ENCODE measurements at regions not wholly inside any gene's neighbourhood (a gene's known extent, or its start where the extent isn't known, plus 50 kb on each side); places are given as distances from the start of the nearest gene placed in this dataset.

DNA sequence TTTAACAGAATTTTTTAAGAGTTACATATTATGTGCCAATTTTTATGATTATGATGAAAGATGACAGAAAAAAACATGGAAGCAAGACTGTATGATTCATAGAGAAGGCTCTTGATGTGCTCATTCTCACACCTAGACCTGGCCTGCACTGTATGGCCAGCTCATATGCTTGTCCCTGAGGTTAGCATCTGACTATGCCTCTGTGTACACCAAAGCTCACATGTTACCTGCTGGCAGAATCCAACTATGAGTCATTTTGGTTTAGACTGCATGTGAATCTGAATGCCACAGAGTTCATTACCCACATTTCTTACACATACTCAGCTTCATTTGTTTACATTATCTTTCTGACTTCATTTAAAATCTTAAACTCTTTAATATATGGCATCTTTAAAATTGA lies 139.0 kb downstream of the DSC3 start:
- Histone ChIP-seq H3K27me3 (ENCODE audit: control insufficient read depth, insufficient read depth, low read length, poor library complexity, severe bottlenecking) (no peaks in the 10 kb centered on the region), H3K4me1 (ENCODE audit: control insufficient read depth, insufficient read depth, low read length) (no peaks in the 10 kb centered on the region), H3K27ac (ENCODE audit: insufficient read depth, low read depth, low read length, poor library complexity, severe bottlenecking) (no peak overlapping the region), H3K9me3 (ENCODE audit: control insufficient read depth, low read length) (no peaks in the 10 kb centered on the region), H3K4me3 (ENCODE audit: insufficient read depth, low read depth, low read length) (no peak overlapping the region), H3K36me3 (ENCODE audit: control insufficient read depth, insufficient read depth, low read length) (no peaks in the 10 kb centered on the region)

DNA sequence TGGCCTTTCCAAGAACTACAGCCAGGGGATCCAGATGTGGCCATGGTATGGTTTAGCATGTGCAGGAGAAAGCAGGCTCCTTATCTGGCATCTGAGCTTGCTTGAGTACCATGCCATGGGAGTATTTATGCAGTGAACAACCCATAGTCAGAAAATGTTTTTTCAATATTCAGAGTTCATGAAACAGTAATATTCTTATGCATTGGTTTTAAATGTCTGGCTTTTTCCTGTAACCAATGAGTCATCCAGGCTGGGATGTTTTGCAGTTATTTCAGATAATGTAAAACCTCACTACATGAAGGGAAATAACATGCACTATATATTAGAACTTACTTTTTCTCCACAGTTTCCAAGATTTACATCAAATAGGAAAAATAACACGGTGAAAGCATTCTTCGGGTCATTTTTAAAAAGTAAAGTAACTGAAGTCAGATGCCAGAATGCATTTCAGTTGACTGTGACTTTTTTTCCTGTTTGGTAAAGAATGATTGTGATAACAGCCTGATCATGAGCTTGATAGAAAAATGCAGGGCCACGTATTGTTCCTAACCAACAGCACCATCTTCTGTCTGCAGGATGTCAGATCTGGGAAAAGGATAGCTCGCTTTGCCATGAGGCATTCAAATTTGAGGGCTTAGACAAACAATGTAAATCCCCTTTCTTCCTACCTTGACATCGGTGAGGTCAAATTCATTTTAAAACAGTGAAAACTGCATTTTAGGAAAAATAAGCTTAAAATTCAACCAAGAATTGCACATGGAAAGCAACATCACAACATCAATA lies 152.8 kb downstream of the DSC3 start:
- 53 to 58% methylated on average over 5 of the region's 5 CpGs for WGBS, 2 experiments
- H3K27ac ChIP-seq (ENCODE audit: insufficient read depth, low read depth, low read length, poor library complexity, severe bottlenecking) = no peak overlapping the region

GRCh38 chr18:30888344-30888743 lies 154.2 kb downstream of the DSC3 start:
- Histone ChIP-seq H3K27me3 (ENCODE audit: control insufficient read depth, insufficient read depth, low read length, poor library complexity, severe bottlenecking) (no peaks in the 10 kb centered on the region), H3K9me3 (ENCODE audit: control insufficient read depth, low read length) (no peaks in the 10 kb centered on the region), H3K4me3 (ENCODE audit: insufficient read depth, low read depth, low read length) (no peak overlapping the region), H3K36me3 (ENCODE audit: control insufficient read depth, insufficient read depth, low read length) (no peaks in the 10 kb centered on the region), H3K27ac (ENCODE audit: insufficient read depth, low read depth, low read length, poor library complexity, severe bottlenecking) (no peak overlapping the region), H3K4me1 (ENCODE audit: control insufficient read depth, insufficient read depth, low read length) (no peaks in the 10 kb centered on the region)
- 93 to 94% methylated on average over 3 to 5 of the region's 5 CpGs for WGBS, 2 experiments

More for the DNA sequence above, 152.8 kb downstream of the DSC3 start:
- Histone ChIP-seq H3K4me1 (ENCODE audit: control insufficient read depth, insufficient read depth, low read length) (no peaks in the 10 kb centered on the region), H3K36me3 (ENCODE audit: control insufficient read depth, insufficient read depth, low read length) (no peaks in the 10 kb centered on the region), H3K9me3 (ENCODE audit: control insufficient read depth, low read length) (no peaks in the 10 kb centered on the region), H3K4me3 (ENCODE audit: insufficient read depth, low read depth, low read length) (no peak overlapping the region), H3K27me3 (ENCODE audit: control insufficient read depth, insufficient read depth, low read length, poor library complexity, severe bottlenecking) (no peaks in the 10 kb centered on the region)

DNA sequence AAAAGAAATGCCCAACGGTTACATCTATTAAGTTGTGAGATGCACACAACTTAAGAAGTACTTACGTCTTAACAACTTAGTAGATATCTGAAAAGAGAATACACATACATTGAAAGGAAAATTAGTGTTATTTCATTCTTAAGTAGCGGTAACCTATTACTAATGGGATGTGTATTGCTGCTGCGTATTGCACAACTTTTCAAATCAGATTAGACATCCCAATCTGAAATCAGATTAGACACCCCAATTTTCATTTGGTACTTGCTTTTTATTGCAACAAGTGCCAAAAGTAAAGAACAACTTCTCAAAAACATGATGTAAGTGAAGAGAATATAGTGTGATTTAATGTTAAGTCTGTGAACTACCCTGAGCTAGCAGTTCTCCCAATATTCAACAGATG lies 155.5 kb downstream of the DSC3 start:
- H3K27me3 ChIP-seq (ENCODE audit: control insufficient read depth, insufficient read depth, low read length, poor library complexity, severe bottlenecking) = no peaks in the 10 kb centered on the region
- no peaks in the 10 kb centered on the region for H3K36me3 ChIP-seq (ENCODE audit: control insufficient read depth, insufficient read depth, low read length)
- H3K4me1 ChIP-seq (ENCODE audit: control insufficient read depth, insufficient read depth, low read length) = no peaks in the 10 kb centered on the region
- 90 to 94% methylated on average over 1 to 4 of the region's 4 CpGs for WGBS, 2 experiments
- no peak overlapping the region for H3K4me3 ChIP-seq (ENCODE audit: insufficient read depth, low read depth, low read length)
- H3K27ac ChIP-seq (ENCODE audit: insufficient read depth, low read depth, low read length, poor library complexity, severe bottlenecking) = no peak overlapping the region
- H3K9me3 ChIP-seq (ENCODE audit: control insufficient read depth, low read length) = no peaks in the 10 kb centered on the region

DNA sequence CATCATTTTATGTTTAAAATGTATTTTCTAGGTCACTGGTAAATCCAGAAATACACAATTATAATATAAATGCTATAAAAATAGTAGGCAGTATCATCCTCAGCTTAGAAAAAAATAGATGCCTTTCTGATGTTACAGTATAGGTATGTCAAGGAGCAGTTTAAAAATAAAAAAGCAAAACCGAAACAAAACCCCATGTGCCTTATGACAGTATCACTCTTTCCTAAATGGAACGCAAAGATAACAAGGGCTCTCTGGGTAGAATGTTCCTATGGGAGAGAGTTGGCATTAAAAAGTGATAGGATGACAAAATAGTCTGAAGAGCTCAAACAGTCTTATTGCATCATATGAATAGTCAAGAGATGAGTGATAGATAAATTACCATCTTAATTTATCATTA lies 172.1 kb downstream of the DSC3 start:
- Histone ChIP-seq H3K4me1 (ENCODE audit: control insufficient read depth, insufficient read depth, low read length) (no peaks in the 10 kb centered on the region), H3K9me3 (ENCODE audit: control insufficient read depth, low read length) (no peaks in the 10 kb centered on the region), H3K4me3 (ENCODE audit: insufficient read depth, low read depth, low read length) (no peak overlapping the region), H3K27me3 (ENCODE audit: control insufficient read depth, insufficient read depth, low read length, poor library complexity, severe bottlenecking) (no peaks in the 10 kb centered on the region), H3K27ac (ENCODE audit: insufficient read depth, low read depth, low read length, poor library complexity, severe bottlenecking) (no peak overlapping the region), H3K36me3 (ENCODE audit: control insufficient read depth, insufficient read depth, low read length) (no peaks in the 10 kb centered on the region)
- WGBS, 2 experiments = 91 to 100% methylated on average over 1 to 2 of the region's 2 CpGs

DNA sequence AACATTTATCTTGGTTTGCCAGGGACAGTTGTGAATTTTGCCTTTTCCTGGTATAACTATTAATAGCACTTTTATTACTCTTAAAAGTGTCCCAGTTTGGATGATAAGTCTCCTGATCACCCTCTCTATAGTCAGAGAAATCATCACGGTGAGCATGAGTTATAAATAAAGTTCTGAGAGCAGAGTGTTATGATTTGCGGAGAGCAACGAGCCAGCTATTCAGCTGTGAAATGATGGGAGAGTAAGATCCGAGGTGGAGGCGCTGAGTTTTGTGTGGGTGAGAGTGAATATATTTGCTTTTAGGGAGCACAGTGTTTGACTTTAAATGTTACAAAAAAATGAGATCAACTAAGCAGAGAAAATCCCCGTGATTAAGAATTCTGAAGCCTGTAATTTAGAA lies 179.6 kb downstream of the DSC3 start:
- Histone ChIP-seq H3K27me3 (ENCODE audit: control insufficient read depth, insufficient read depth, low read length, poor library complexity, severe bottlenecking) (no peaks in the 10 kb centered on the region), H3K4me1 (ENCODE audit: control insufficient read depth, insufficient read depth, low read length) (no peaks in the 10 kb centered on the region), H3K4me3 (ENCODE audit: insufficient read depth, low read depth, low read length) (no peak overlapping the region), H3K36me3 (ENCODE audit: control insufficient read depth, insufficient read depth, low read length) (no peaks in the 10 kb centered on the region), H3K27ac (ENCODE audit: insufficient read depth, low read depth, low read length, poor library complexity, severe bottlenecking) (no peak overlapping the region), H3K9me3 (ENCODE audit: control insufficient read depth, low read length) (no peaks in the 10 kb centered on the region)
- 93 to 94% methylated on average over 6 of the region's 6 CpGs for WGBS, 2 experiments

GRCh38 chr18:30860741-30861140 lies 181.8 kb downstream of the DSC3 start:
- H3K27me3 ChIP-seq (ENCODE audit: control insufficient read depth, insufficient read depth, low read length, poor library complexity, severe bottlenecking) = no peaks in the 10 kb centered on the region
- H3K4me1 ChIP-seq (ENCODE audit: control insufficient read depth, insufficient read depth, low read length) = no peaks in the 10 kb centered on the region
- no peaks in the 10 kb centered on the region for H3K9me3 ChIP-seq (ENCODE audit: control insufficient read depth, low read length)
- no peak overlapping the region for H3K27ac ChIP-seq (ENCODE audit: insufficient read depth, low read depth, low read length, poor library complexity, severe bottlenecking)
- H3K36me3 ChIP-seq (ENCODE audit: control insufficient read depth, insufficient read depth, low read length) = no peaks in the 10 kb centered on the region
- 88 to 89% methylated on average over 2 of the region's 3 CpGs for WGBS, 2 experiments
- H3K4me3 ChIP-seq (ENCODE audit: insufficient read depth, low read depth, low read length) = no peak overlapping the region

DNA sequence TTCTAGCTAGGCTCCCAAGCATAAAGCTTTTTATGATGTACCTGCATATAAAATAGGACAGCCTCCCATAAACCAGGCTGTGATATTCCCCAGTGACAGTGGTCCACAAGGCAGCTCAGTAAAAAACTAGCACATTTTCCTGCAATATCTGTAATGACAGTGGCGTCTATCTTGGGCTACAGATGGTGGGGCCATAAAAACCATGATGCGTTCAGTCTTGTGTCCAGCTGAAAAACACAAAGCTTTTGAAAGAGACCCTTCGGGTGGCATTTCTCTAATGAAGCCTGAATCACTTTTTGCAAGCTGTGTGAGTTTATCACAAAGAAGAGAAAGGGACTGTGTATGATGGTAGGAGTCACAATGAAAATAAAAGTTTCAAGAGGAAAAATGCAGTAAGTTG lies 183.5 kb downstream of the DSC3 start:
- H3K27ac ChIP-seq (ENCODE audit: insufficient read depth, low read depth, low read length, poor library complexity, severe bottlenecking) = no peak overlapping the region
- 92 to 95% methylated on average over 3 of the region's 3 CpGs for WGBS, 2 experiments
- no peaks in the 10 kb centered on the region for H3K4me1 ChIP-seq (ENCODE audit: control insufficient read depth, insufficient read depth, low read length)
- no peaks in the 10 kb centered on the region for H3K9me3 ChIP-seq (ENCODE audit: control insufficient read depth, low read length)
- no peaks in the 10 kb centered on the region for H3K36me3 ChIP-seq (ENCODE audit: control insufficient read depth, insufficient read depth, low read length)
- no peaks in the 10 kb centered on the region for H3K27me3 ChIP-seq (ENCODE audit: control insufficient read depth, insufficient read depth, low read length, poor library complexity, severe bottlenecking)
- no peak overlapping the region for H3K4me3 ChIP-seq (ENCODE audit: insufficient read depth, low read depth, low read length)

- no peaks in the 10 kb centered on the region for H3K27me3 ChIP-seq (ENCODE audit: control insufficient read depth, insufficient read depth, low read length, poor library complexity, severe bottlenecking)
- H3K27ac ChIP-seq (ENCODE audit: insufficient read depth, low read depth, low read length, poor library complexity, severe bottlenecking) = no peak overlapping the region
- H3K9me3 ChIP-seq (ENCODE audit: control insufficient read depth, low read length) = no peaks in the 10 kb centered on the region
- H3K36me3 ChIP-seq (ENCODE audit: control insufficient read depth, insufficient read depth, low read length) = no peaks in the 10 kb centered on the region
- no peak overlapping the region for H3K4me3 ChIP-seq (ENCODE audit: insufficient read depth, low read depth, low read length)
- 89 to 95% methylated on average over 2 of the region's 2 CpGs for WGBS, 2 experiments
- H3K4me1 ChIP-seq (ENCODE audit: control insufficient read depth, insufficient read depth, low read length) = no peaks in the 10 kb centered on the region
These were observed 184.0 kb downstream of the DSC3 start for GRCh38 chr18:30858560-30858959.

DNA sequence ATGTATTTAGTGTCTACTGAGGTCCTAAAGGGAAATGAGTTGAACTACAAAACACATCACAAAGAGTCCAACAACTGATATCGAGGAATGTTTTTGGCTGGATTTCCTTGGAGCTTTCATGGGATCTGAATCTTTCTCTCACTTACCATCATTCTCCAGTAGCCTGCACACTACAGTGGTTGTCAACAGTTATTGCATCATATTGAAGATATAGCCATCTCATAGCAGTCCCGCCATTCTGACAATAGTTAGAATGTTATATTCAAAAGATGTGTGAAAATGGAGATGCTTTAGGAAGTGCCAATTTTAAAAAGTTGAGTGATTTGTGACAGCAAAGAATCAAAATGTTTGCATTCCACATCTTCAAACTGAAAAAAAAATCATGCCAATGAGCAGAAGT lies 186.8 kb downstream of the DSC3 start:
- Histone ChIP-seq H3K27ac (ENCODE audit: insufficient read depth, low read depth, low read length, poor library complexity, severe bottlenecking) (no peak overlapping the region), H3K36me3 (ENCODE audit: control insufficient read depth, insufficient read depth, low read length) (no peaks in the 10 kb centered on the region), H3K9me3 (ENCODE audit: control insufficient read depth, low read length) (no peaks in the 10 kb centered on the region), H3K4me3 (ENCODE audit: insufficient read depth, low read depth, low read length) (no peak overlapping the region), H3K27me3 (ENCODE audit: control insufficient read depth, insufficient read depth, low read length, poor library complexity, severe bottlenecking) (no peaks in the 10 kb centered on the region), H3K4me1 (ENCODE audit: control insufficient read depth, insufficient read depth, low read length) (no peaks in the 10 kb centered on the region)
- 90 to 100% methylated on average over 2 of the region's 2 CpGs for WGBS, 2 experiments

DNA sequence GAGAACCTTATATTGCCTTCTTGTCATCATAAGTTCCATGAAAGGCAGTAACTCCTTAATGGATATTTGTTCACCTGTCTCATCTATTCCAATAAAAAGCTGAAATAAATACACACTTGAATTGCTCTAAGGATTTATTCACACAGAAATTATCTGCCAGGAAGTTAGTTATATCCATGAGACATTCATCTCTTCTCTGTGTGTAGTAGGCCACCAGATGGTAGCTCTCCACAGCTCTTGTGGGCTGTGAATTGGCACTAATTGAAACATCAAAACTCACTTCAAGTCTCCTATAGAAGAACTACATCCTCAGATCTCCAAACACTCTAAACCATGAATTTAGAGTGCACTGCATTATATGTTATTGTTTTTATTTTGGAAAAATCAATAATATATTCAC lies 189.6 kb downstream of the DSC3 start:
- Histone ChIP-seq H3K4me3 (ENCODE audit: insufficient read depth, low read depth, low read length) (no peak overlapping the region), H3K9me3 (ENCODE audit: control insufficient read depth, low read length) (no peaks in the 10 kb centered on the region), H3K36me3 (ENCODE audit: control insufficient read depth, insufficient read depth, low read length) (no peaks in the 10 kb centered on the region), H3K27me3 (ENCODE audit: control insufficient read depth, insufficient read depth, low read length, poor library complexity, severe bottlenecking) (no peaks in the 10 kb centered on the region), H3K4me1 (ENCODE audit: control insufficient read depth, insufficient read depth, low read length) (no peaks in the 10 kb centered on the region), H3K27ac (ENCODE audit: insufficient read depth, low read depth, low read length, poor library complexity, severe bottlenecking) (no peak overlapping the region)
